ENCODE measurements at regions not wholly inside any gene's neighbourhood (a gene's known extent, or its start where the extent isn't known, plus 50 kb on each side); places are given as distances from the start of the nearest gene placed in this dataset.

DNA sequence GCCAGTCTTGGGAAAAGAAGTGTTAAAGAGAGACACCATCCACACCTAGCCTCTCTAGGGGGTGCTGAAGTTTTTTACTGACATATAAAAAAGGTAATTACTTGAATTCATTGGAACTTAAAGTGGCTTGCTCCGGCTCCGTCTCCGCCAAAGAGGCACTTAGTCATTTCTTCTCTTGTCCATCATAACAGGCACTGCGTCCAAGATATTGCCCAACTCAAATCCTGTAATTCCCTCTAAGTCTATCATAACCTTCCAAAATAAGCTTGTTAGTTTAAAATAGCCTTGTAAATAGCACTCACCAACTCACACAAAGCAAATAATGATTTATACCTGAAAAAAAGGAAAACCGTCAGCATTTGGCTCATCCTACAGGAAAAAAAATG, 160.5 kb downstream of the ZBTB18 start:
- TF ChIP-seq, protein P1, sequence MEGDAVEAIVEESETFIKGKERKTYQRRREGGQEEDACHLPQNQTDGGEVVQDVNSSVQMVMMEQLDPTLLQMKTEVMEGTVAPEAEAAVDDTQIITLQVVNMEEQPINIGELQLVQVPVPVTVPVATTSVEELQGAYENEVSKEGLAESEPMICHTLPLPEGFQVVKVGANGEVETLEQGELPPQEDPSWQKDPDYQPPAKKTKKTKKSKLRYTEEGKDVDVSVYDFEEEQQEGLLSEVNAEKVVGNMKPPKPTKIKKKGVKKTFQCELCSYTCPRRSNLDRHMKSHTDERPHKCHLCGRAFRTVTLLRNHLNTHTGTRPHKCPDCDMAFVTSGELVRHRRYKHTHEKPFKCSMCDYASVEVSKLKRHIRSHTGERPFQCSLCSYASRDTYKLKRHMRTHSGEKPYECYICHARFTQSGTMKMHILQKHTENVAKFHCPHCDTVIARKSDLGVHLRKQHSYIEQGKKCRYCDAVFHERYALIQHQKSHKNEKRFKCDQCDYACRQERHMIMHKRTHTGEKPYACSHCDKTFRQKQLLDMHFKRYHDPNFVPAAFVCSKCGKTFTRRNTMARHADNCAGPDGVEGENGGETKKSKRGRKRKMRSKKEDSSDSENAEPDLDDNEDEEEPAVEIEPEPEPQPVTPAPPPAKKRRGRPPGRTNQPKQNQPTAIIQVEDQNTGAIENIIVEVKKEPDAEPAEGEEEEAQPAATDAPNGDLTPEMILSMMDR (IDR thresholded peaks at IDR 0.05; ENCODE audit: control insufficient read depth, insufficient read depth, low read depth, low read length, missing control alignments), result no peak
- peak; percentile 63 for DNase-seq (ENCODE audit: low read depth)
- H3K4me3 ChIP-seq (ENCODE audit: control insufficient read depth, low read depth, low read length), result no peak overlapping the region

DNA sequence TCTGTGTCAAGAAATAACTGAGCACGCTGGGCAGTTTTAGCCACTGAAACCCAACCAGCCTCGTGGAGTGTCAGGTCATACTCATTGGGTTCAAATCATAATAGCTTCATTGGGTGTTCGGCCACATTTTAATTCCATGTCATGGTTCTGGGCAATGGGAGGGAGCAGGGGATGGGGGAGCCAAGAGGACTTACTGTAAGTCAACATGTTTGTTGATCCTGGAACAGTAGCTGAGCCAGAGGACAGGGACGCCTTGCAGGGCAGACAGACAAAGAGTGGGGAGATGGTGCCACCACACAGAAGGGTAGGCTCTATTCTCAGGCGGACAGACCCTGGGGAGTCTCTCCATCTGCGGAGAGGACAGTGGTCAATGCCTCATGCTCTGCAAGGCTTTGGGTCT, 161.1 kb downstream of the ZBTB18 start:
- no peak overlapping the region for H3K4me3 ChIP-seq (ENCODE audit: control insufficient read depth, low read depth, low read length)

DNA sequence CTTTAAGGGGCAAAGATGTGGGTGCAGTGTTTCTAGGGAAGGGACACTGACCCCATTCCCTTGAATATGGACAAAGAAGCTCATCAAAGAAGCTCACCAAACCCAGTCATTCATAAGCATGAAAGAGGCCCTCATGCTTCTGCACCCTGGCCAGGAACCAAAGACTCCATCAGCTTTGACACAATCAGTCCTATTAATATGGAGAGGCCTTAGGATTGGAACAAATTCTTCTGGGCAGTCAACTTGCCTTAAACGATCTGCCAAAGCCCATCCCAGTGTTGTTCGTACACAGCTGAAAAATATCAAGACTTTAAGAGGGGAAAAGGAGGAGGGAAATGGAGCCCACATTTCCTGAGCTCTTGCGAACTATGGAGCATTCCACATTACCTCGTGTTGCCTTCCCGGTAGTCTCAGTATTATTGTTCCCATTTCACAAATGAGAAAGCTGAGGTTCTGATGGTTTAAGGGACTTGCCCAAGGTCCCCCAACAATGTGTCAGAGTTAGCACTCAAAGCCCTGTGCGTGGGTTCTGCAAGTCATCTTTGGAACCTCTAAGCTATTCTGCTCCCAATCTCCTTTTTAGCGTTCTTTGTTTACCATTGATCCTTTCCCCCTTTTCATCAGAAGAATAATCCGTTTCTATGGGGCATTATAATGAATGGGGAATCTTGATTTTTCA, 161.9 kb downstream of the ZBTB18 start:
- no peak for DNase-seq (ENCODE audit: low read depth)
- no peak overlapping the region for H3K4me3 ChIP-seq (ENCODE audit: control insufficient read depth, low read depth, low read length)
- TF ChIP-seq, protein P1 (IDR thresholded peaks at IDR 0.05; ENCODE audit: control insufficient read depth, insufficient read depth, low read depth, low read length, missing control alignments), result no peak

More for the DNA sequence above, 161.1 kb downstream of the ZBTB18 start:
- DNase-seq (ENCODE audit: low read depth), result no peak
- TF ChIP-seq, protein P1 (IDR thresholded peaks at IDR 0.05; ENCODE audit: control insufficient read depth, insufficient read depth, low read depth, low read length, missing control alignments), result no peak

DNA sequence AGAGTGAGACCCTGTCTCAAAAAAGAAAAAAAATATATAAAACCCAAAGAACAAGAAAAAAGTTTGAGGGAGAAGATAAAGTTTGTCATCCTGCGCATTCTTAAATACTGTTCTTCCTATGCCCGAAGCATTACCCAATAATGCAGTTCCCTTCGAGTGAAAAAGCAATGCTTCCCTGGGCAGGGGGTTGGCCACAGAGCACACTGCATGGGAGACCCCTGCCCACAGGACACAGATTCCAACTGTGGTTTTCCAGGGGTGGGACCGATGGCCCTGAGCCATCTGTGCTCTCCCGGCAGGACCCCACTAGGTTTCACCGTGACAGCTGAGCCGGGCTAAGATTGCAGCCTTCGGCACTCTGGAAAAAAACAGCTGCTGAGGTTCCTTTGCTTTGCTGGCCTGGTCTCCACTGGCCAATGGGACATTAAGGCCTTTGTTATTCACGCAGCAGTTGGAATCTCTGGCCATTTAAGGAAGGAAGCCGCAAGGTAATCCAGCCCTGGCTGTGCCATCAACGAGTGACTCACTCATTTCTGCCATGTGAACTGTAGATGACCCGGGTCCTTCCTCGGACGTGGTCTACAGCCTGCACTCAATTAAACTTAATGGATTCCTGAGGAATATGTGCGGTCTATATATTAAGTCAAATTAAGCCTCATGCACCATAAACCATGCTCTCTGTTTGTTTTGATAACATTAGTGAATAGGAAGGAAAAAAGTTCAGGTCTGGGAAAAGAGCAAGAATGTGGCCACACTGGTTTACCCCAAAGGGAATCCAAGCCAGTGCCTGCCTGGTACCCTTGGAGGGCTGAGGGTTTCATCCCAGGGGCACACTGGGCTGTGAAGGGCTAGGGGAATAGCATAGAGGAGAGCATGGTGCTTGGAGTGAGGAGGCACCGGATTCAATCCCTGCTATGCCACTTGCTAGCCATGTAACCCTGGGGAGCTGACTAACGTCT, 163.2 kb downstream of the ZBTB18 start:
- peak; percentile 93 for DNase-seq (ENCODE audit: low read depth)
- TF ChIP-seq, protein P1 (IDR thresholded peaks at IDR 0.05; ENCODE audit: control insufficient read depth, insufficient read depth, low read depth, low read length, missing control alignments), result no peak
- H3K4me3 ChIP-seq (ENCODE audit: control insufficient read depth, low read depth, low read length), result no peak overlapping the region

DNA sequence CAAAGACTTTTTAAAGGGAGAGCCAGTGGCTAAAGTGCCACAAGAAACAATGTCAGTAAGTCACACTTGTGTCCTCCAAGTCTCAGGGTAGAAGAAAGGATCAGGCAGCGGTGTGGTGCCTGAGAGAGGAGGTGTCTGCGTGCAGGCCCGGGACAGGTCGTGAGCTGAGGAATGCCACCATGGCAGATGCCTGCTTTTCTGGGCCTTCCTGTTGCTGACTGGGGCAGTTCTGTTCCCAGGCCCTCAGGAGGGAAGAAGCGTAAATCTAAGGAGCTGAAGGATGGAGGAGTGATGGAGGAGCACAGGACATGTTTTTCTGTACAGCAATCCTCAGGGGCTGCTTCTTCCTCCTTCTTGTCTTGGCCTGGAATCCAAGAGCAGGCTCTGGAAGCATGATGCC, 165.8 kb downstream of the ZBTB18 start:
- DNase-seq (ENCODE audit: low read depth), result no peak
- TF ChIP-seq, protein P1 (IDR thresholded peaks at IDR 0.05; ENCODE audit: control insufficient read depth, insufficient read depth, low read depth, low read length, missing control alignments), result no peak
- no peak overlapping the region for H3K4me3 ChIP-seq (ENCODE audit: control insufficient read depth, low read depth, low read length)

DNA sequence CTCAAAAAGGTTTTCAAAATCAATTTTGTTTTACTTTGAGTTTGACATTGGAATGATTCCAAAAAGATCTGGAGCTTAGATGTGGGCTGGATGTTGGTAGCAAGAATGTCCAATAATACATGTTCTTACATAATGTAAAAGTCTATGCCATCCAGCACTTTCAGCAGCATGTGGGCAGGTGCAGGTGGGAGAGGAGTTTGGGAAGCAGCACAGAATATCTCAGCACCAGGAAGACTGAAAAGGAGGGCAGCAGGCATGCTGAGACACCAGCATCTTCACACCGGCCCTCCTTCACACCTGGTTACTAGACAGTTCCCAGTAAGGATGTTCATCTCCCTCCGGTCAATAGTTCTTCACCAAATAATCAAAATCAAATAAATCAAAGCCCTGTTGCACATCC, 166.6 kb downstream of the ZBTB18 start:
- TF ChIP-seq, protein P1 (IDR thresholded peaks at IDR 0.05; ENCODE audit: control insufficient read depth, insufficient read depth, low read depth, low read length, missing control alignments), result no peak
- H3K4me3 ChIP-seq (ENCODE audit: control insufficient read depth, low read depth, low read length), result no peak overlapping the region
- DNase-seq (ENCODE audit: low read depth), result no peak
